HL-60 (cell line): ENCODE measurements at regions not wholly inside any gene's neighbourhood (a gene's known extent, or its start where the extent isn't known, plus 50 kb on each side); places are given as distances from the start of the nearest gene placed in this dataset.

ENCODE experiments used
- CTCF ChIP-seq: IDR thresholded peaks from one replicate; pipeline ENCODE4 v1.5.1; 2011; ENCODE audit warnings: low read length, control low read depth, inconsistent platforms; ENCODE audit not compliant: insufficient read depth
- GABPA ChIP-seq: IDR thresholded peaks from 2 replicates; pipeline ENCODE4 v1.6.1; 2012; ENCODE audit warnings: low read depth
- POLR2AphosphoS5 ChIP-seq: IDR thresholded peaks from 2 replicates; pipeline ENCODE4 v1.6.1; 2012; ENCODE audit warnings: low read depth
- REST ChIP-seq: IDR thresholded peaks from 2 replicates; pipeline ENCODE4 v1.6.1; 2012; ENCODE audit warnings: low read depth; ENCODE audit not compliant: insufficient replicate concordance

GRCh38 chr4:141801558-141801957 is 165.2 kb downstream of the IL15 start:
- TF ChIP-seq CTCF (no peak), POLR2AphosphoS5 (no peak), GABPA (no peak), REST (no peak)
